ENCODE measurements at regions not wholly inside any gene's neighbourhood (a gene's known extent, or its start where the extent isn't known, plus 50 kb on each side); places are given as distances from the start of the nearest gene placed in this dataset.

DNA sequence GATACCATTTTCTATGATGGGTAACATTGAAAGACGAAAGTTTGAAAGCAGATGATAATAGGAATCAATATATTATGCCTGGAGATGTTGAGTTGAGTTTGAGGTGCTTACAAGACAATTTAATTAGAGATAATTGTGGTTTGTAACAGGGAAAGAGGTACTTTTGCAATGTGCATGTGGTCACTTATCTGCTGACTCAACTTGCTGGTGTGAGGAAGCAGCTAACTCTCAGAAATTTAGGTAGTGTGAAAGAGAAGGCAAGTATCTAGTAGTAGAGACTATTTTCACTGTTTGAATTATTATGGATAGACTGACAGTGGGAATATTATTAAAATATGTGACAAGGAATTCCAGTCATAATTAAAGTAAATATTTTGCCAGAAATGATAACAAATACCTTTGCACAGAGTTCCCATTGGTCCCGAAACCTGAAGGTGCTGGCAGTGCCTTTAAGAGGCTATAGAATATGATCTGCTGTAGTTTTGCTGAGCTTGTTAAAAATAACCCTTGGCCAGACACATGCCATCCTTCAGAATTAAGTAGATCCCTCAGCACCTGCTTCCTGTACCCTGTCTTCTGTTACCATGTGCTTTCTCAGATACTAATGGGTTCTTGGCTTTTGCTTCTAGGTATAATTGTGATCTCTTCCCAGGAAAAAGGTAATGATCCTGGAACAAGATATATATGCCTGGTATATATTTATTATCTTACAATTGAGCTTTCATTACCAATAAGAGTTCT lies 315.9 kb downstream of the BCHE start:
- FAIRE-seq: no peak
- Histone ChIP-seq H3K9me3 (ENCODE audit: control insufficient read depth, low read depth, low read length) (no peaks in the 10 kb centered on the region), H3K4me1 (ENCODE audit: control insufficient read depth, extremely low read depth, insufficient read depth, low read length) (no peaks in the 10 kb centered on the region), H3K4me3 (ENCODE audit: control insufficient read depth in 2 of 3, extremely low read depth in 1 of 3, insufficient read depth in 2 of 3, low read depth in 1 of 3, low read length in 3 of 3) (no peak overlapping the region), H3K79me2 (ENCODE audit: control insufficient read depth, insufficient read depth, low read length) (no peaks in the 10 kb centered on the region), H4K20me1 (ENCODE audit: control insufficient read depth, extremely low read depth, insufficient read depth, low read length) (no peaks in the 10 kb centered on the region), H3K36me3 (ENCODE audit: control insufficient read depth in 2 of 2, extremely low read depth in 1 of 2, insufficient read depth in 2 of 2, low read length in 2 of 2) (no peaks in the 10 kb centered on the region), H3K4me2 (ENCODE audit: control insufficient read depth, extremely low read depth, insufficient read depth, low read depth, low read length) (no peak overlapping the region), H2AFZ (ENCODE audit: control insufficient read depth, low read length) (no peak overlapping the region), H3K9ac (ENCODE audit: control insufficient read depth, extremely low read depth, insufficient read depth, low read length) (no peak overlapping the region), H3K9me1 (ENCODE audit: control insufficient read depth, extremely low read depth, insufficient read depth, low read length) (no peaks in the 10 kb centered on the region), H3K27me3 (ENCODE audit: control insufficient read depth, extremely low read depth, insufficient read depth, low read length) (no peaks in the 10 kb centered on the region), H3K27ac (ENCODE audit: control insufficient read depth, insufficient read depth, low read length) (no peak overlapping the region)
- dilution Hi-C loops (cut with MboI; ENCODE audit: extremely low pct_ligation_motif_present, low sequenced_read_pairs): no loop called here
- DNase-seq (ENCODE audit: low read depth, low spot score): no peak
- no peak for TF ChIP-seq EZH2 (IDR thresholded peaks at IDR 0.05; ENCODE audit: low read length)
- TF ChIP-seq CTCF (optimal IDR thresholded peaks at IDR 0.05 in 1 of 3, IDR thresholded peaks at IDR 0.05 in 1 of 3, conservative IDR thresholded peaks at IDR 0.05 in 1 of 3; ENCODE audit: extremely low read depth in 1 of 3, insufficient read depth in 2 of 3, low read length in 3 of 3): no peak

- FAIRE-seq: no peak
- H3K9ac ChIP-seq (ENCODE audit: control insufficient read depth, extremely low read depth, insufficient read depth, low read length): no peak overlapping the region
- TF ChIP-seq EZH2 (IDR thresholded peaks at IDR 0.05; ENCODE audit: low read length): no peak
- no peak for TF ChIP-seq CTCF (optimal IDR thresholded peaks at IDR 0.05 in 1 of 3, IDR thresholded peaks at IDR 0.05 in 1 of 3, conservative IDR thresholded peaks at IDR 0.05 in 1 of 3; ENCODE audit: extremely low read depth in 1 of 3, insufficient read depth in 2 of 3, low read length in 3 of 3)
- H3K4me3 ChIP-seq (ENCODE audit: control insufficient read depth in 2 of 3, extremely low read depth in 1 of 3, insufficient read depth in 2 of 3, low read depth in 1 of 3, low read length in 3 of 3): no peak overlapping the region
- no peaks in the 10 kb centered on the region for H3K4me1 ChIP-seq (ENCODE audit: control insufficient read depth, extremely low read depth, insufficient read depth, low read length)
- no peak overlapping the region for H3K27ac ChIP-seq (ENCODE audit: control insufficient read depth, insufficient read depth, low read length)
- no peaks in the 10 kb centered on the region for H4K20me1 ChIP-seq (ENCODE audit: control insufficient read depth, extremely low read depth, insufficient read depth, low read length)
- no peak for DNase-seq (ENCODE audit: low read depth, low spot score)
- H3K4me2 ChIP-seq (ENCODE audit: control insufficient read depth, extremely low read depth, insufficient read depth, low read depth, low read length): no peak overlapping the region
- no peaks in the 10 kb centered on the region for H3K79me2 ChIP-seq (ENCODE audit: control insufficient read depth, insufficient read depth, low read length)
- H3K9me1 ChIP-seq (ENCODE audit: control insufficient read depth, extremely low read depth, insufficient read depth, low read length): no peaks in the 10 kb centered on the region
- H3K36me3 ChIP-seq (ENCODE audit: control insufficient read depth in 2 of 2, extremely low read depth in 1 of 2, insufficient read depth in 2 of 2, low read length in 2 of 2): no peaks in the 10 kb centered on the region
- no peak overlapping the region for H2AFZ ChIP-seq (ENCODE audit: control insufficient read depth, low read length)
- dilution Hi-C loops (cut with MboI; ENCODE audit: extremely low pct_ligation_motif_present, low sequenced_read_pairs): no loop called here
- H3K27me3 ChIP-seq (ENCODE audit: control insufficient read depth, extremely low read depth, insufficient read depth, low read length): no peaks in the 10 kb centered on the region
- no peaks in the 10 kb centered on the region for H3K9me3 ChIP-seq (ENCODE audit: control insufficient read depth, low read depth, low read length)
Measured at GRCh38 chr3:165519687-165520086, 317.5 kb downstream of the BCHE start.
